ENCODE measurements at regions not wholly inside any gene's neighbourhood (a gene's known extent, or its start where the extent isn't known, plus 50 kb on each side); places are given as distances from the start of the nearest gene placed in this dataset.

- TF ChIP-seq ZSCAN18 (CRISPR knock-in tag; IDR thresholded peaks at IDR 0.05), result no peak
- TF ChIP-seq FOXP4 (CRISPR knock-in tag; IDR thresholded peaks at IDR 0.05), result no peak
- TF ChIP-seq TEAD1 (CRISPR knock-in tag; IDR thresholded peaks at IDR 0.05), result no peak
- no peak for TF ChIP-seq ZNF138 (CRISPR knock-in tag; conservative IDR thresholded peaks at IDR 0.05)
- no peak for TF ChIP-seq NFATC4 (CRISPR knock-in tag; IDR thresholded peaks at IDR 0.05)
- TF ChIP-seq NR1H2 (CRISPR knock-in tag; IDR thresholded peaks at IDR 0.05), result no peak
- TF ChIP-seq CREM (CRISPR knock-in tag; IDR thresholded peaks at IDR 0.05), result no peak
- no peak for TF ChIP-seq ATF3 (CRISPR knock-in tag; conservative IDR thresholded peaks at IDR 0.05)
These were observed 828.0 kb downstream of the SLC4A3 start for GRCh38 chr2:220455351-220455990.

Measured in WTC11 (cell line).